Osteocyte (in vitro differentiated cells): ENCODE measurements at regions not wholly inside any gene's neighbourhood (a gene's known extent, or its start where the extent isn't known, plus 50 kb on each side); places are given as distances from the start of the nearest gene placed in this dataset.
A peak's percentile ranks its signal among the peaks of the same experiment; 100 is the strongest.

ENCODE experiments used
- DNase-seq: peaks from one replicate; pipeline ENCODE4 v3.0.0; 2021; ENCODE audit warnings: mixed read lengths; ENCODE audit not compliant: unreplicated experiment; ENCODE audit errors: extremely low spot score
- H3K27ac Mint-ChIP-seq: one replicate; pipeline ENCODE4 v1.8.0; 2021; ENCODE audit warnings: mild to moderate bottlenecking, mixed read lengths; ENCODE audit not compliant: unreplicated experiment
- H3K27me3 Mint-ChIP-seq: one replicate; pipeline ENCODE4 v1.8.0; 2021; ENCODE audit warnings: mixed read lengths; ENCODE audit not compliant: unreplicated experiment
- H3K36me3 Mint-ChIP-seq: one replicate; pipeline ENCODE4 v1.8.0; 2021; ENCODE audit warnings: mixed read lengths; ENCODE audit not compliant: unreplicated experiment
- H3K4me1 Mint-ChIP-seq: one replicate; pipeline ENCODE4 v1.8.0; 2021; ENCODE audit warnings: mixed read lengths; ENCODE audit not compliant: unreplicated experiment
- H3K4me3 Mint-ChIP-seq: one replicate; pipeline ENCODE4 v1.8.0; 2021; ENCODE audit warnings: mild to moderate bottlenecking, moderate library complexity, mixed read lengths; ENCODE audit not compliant: unreplicated experiment
- H3K9me3 Mint-ChIP-seq: one replicate; pipeline ENCODE4 v1.8.0; 2021; ENCODE audit warnings: mixed read lengths; ENCODE audit not compliant: unreplicated experiment
- TF ChIP-seq, protein P1 (sequence below): fragments of 200-600 bp; sonication (generic); IDR thresholded peaks from 2 replicates; pipeline ENCODE4 v1.5.0; 2021; ENCODE audit warnings: antibody characterized with exemption, mild to moderate bottlenecking, moderate library complexity

DNA sequence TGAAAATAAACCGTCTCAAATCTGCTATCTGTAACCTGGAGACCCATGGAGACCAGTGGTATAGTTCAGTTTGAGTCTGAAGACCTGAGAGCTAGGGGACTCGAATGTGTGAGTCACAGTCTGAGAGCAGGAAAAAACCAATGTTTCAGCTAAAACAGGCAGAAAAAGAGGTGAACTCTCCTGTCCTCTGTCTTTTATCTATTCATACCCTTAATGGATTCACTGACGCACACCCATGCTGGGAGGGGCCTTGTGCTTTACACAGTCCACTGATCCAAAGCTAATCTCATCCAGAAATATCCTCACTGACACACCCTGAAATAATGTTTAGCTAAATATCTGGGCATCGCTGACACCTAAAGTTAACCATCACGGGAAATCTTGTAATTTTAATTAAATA, 297.9 kb downstream of the GPM6A start:
- no peaks in the 10 kb centered on the region for H3K27me3 Mint-ChIP-seq
- H3K27ac Mint-ChIP-seq, result no peak overlapping the region
- H3K9me3 Mint-ChIP-seq, result peaks cover 3% of the 10 kb centered on the region
- no peaks in the 10 kb centered on the region for H3K36me3 Mint-ChIP-seq
- peaks cover 5% of the 10 kb centered on the region for H3K4me1 Mint-ChIP-seq
- no peak for DNase-seq
- TF ChIP-seq, protein P1, sequence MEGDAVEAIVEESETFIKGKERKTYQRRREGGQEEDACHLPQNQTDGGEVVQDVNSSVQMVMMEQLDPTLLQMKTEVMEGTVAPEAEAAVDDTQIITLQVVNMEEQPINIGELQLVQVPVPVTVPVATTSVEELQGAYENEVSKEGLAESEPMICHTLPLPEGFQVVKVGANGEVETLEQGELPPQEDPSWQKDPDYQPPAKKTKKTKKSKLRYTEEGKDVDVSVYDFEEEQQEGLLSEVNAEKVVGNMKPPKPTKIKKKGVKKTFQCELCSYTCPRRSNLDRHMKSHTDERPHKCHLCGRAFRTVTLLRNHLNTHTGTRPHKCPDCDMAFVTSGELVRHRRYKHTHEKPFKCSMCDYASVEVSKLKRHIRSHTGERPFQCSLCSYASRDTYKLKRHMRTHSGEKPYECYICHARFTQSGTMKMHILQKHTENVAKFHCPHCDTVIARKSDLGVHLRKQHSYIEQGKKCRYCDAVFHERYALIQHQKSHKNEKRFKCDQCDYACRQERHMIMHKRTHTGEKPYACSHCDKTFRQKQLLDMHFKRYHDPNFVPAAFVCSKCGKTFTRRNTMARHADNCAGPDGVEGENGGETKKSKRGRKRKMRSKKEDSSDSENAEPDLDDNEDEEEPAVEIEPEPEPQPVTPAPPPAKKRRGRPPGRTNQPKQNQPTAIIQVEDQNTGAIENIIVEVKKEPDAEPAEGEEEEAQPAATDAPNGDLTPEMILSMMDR, result no peak
- no peak overlapping the region for H3K4me3 Mint-ChIP-seq

DNA sequence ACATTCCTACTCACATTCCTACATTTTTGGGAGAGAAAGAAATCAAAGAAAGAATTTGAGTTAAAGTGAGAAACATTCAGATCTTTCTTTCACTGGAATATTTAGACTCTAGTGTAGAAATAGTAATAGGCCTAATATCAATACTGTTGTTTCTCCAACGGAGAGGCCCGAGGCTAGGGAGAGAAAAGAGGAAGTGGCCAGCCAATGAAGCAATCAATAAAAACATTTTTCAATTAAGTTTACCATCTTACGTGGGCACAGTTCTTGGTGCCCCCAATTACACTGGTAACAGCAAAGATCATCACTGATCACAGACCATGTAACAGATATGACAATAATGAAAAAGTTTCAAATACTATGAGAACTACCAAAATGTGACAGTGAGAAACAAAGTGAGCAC, 281.4 kb downstream of the GPM6A start:
- peak overlapping the region; percentile 92 for H3K27ac Mint-ChIP-seq
- peaks cover 12% of the 10 kb centered on the region for H3K36me3 Mint-ChIP-seq
- DNase-seq, result no peak
- H3K4me1 Mint-ChIP-seq, result peaks cover 35% of the 10 kb centered on the region
- H3K4me3 Mint-ChIP-seq, result peak overlapping the region; percentile 9
- no peaks in the 10 kb centered on the region for H3K27me3 Mint-ChIP-seq
- H3K9me3 Mint-ChIP-seq, result peaks cover 22% of the 10 kb centered on the region
- TF ChIP-seq, protein P1, result no peak

DNA sequence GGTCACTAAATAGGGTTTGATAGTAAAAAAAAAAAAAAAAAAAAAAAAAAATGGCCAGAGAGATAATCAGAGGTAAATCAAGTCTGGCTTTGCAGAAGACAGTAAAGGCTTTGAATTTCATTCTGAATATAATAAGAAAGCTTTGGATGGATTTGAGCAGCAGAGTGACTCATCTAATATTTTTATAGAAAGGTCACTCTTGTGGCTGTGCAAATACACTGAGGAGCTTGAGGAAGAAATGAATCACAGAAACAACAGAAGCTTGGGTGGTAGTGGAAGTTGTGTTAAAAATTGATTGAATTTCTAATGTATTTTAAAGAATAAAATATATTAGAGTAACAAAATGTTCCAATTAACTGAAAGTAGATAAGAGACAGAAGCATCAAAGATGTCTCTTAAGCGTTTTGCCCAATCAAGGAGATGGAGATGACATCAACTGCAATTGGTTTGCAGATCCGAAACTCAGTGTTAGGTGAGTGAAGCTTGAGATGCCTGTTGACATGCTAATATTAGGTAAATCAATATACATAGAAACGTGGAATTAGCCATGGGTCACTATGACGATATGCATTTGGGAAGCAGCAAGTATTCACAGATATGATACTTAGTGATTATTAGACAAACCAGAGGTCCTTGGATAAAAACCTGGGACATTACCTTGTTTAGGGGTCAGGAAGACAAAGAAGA, 280.5 kb downstream of the GPM6A start:
- TF ChIP-seq, protein P1, result no peak
- Mint-ChIP-seq H3K9me3 (peaks cover 16% of the 10 kb centered on the region), H3K27me3 (no peaks in the 10 kb centered on the region), H3K36me3 (peaks cover 12% of the 10 kb centered on the region), H3K4me1 (peaks cover 41% of the 10 kb centered on the region), H3K27ac (peak overlapping the region; percentile 92), H3K4me3 (no peak overlapping the region)
- no peak for DNase-seq

DNA sequence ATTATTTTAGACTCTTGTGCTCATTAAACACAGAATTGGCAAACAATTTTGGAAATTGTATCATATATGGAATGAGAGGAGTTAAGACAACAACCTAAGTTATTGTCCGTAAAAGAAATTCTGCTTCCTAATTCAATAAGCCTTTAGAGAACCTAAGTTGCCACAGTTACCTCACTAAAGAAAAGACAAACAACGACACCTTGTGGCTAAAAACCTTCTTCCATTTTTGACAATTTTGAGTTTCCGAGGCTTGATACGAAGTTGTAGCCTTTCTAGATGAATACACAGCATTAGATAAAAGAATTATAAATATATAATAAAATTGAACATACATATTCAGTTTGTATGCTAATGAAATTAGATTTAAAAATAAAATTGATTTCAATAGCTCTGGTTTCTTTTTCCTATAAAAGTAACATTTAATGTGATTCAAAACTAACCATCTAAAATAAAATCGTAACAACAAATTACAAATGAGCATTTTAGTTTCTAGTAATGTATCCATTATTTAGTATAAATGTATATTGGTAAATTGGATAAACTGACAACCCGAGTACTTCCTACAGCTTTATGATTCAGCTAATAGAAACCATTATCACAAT, 275.1 kb downstream of the GPM6A start:
- TF ChIP-seq, protein P1, result peak; percentile 75
- DNase-seq, result no peak
- Mint-ChIP-seq H3K4me3 (no peak overlapping the region), H3K4me1 (peaks cover 14% of the 10 kb centered on the region), H3K27ac (peak overlapping the region; percentile 73), H3K36me3 (peaks cover 9% of the 10 kb centered on the region), H3K27me3 (no peaks in the 10 kb centered on the region), H3K9me3 (peaks cover 7% of the 10 kb centered on the region)

DNA sequence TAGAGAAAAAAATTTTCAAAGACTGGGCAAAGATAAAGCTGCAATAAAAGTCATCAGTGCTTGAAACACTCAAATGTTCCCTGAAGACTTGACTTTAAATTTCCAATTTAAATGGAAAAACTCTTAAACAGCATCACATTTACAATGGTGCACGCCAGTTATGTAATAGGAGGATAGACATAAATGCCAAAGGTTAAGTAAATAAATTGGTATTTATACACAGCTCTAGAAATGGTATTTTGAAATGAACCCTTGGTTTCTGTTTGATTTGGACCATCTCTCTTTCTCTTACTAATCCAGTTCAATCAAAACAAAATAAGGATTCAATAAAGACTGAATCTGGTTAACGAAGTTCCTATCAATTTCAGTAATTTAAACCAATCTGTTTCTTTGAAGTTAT, 272.6 kb downstream of the GPM6A start:
- Mint-ChIP-seq H3K36me3 (peaks cover 1% of the 10 kb centered on the region), H3K4me1 (peaks cover 27% of the 10 kb centered on the region), H3K4me3 (no peak overlapping the region), H3K9me3 (no peaks in the 10 kb centered on the region), H3K27me3 (no peaks in the 10 kb centered on the region), H3K27ac (no peak overlapping the region)
- TF ChIP-seq, protein P1, result no peak
- DNase-seq, result no peak
